ENCODE measurements at regions not wholly inside any gene's neighbourhood (a gene's known extent, or its start where the extent isn't known, plus 50 kb on each side); places are given as distances from the start of the nearest gene placed in this dataset.

DNA sequence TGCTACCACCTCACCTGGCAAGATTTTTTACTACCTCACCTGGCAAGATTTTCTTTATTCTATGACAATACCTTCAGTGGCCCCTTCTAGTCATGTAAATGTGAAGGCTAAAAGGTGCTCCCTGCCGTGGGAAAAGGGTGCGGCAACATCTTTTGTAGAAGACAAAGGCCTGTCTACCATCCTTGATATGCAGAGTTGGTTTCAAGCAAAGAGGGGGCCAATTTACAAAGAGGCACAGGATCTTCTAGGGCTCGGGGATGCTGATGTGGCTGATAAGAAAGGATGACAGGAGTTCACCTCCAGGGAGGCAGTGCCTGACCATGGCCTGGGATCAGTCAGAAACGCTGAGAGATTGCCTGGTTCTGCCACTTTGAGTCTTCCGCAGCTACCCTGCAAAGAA is 165.4 kb upstream of the SLC1A4 start:
- H3K4me2 ChIP-seq (ENCODE audit: low read length): no peak overlapping the region
- H3K4me1 ChIP-seq: no peaks in the 10 kb centered on the region
- H3K9ac ChIP-seq: no peak overlapping the region
- H3K79me2 ChIP-seq: no peaks in the 10 kb centered on the region
- H3K27me3 ChIP-seq (ENCODE audit: control insufficient read depth, insufficient read depth, low read length): no peaks in the 10 kb centered on the region
- H3K36me3 ChIP-seq (ENCODE audit: control insufficient read depth, insufficient read depth, low read length): no peaks in the 10 kb centered on the region
- TF ChIP-seq, protein P1, sequence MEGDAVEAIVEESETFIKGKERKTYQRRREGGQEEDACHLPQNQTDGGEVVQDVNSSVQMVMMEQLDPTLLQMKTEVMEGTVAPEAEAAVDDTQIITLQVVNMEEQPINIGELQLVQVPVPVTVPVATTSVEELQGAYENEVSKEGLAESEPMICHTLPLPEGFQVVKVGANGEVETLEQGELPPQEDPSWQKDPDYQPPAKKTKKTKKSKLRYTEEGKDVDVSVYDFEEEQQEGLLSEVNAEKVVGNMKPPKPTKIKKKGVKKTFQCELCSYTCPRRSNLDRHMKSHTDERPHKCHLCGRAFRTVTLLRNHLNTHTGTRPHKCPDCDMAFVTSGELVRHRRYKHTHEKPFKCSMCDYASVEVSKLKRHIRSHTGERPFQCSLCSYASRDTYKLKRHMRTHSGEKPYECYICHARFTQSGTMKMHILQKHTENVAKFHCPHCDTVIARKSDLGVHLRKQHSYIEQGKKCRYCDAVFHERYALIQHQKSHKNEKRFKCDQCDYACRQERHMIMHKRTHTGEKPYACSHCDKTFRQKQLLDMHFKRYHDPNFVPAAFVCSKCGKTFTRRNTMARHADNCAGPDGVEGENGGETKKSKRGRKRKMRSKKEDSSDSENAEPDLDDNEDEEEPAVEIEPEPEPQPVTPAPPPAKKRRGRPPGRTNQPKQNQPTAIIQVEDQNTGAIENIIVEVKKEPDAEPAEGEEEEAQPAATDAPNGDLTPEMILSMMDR (IDR thresholded peaks at IDR 0.05): no peak
- H2AFZ ChIP-seq: no peak overlapping the region
- no peak overlapping the region for H3K4me3 ChIP-seq (ENCODE audit: low read depth, low read length)
- no peak overlapping the region for H3K27ac ChIP-seq
- H3K9me3 ChIP-seq (ENCODE audit: control insufficient read depth, low read length): no peaks in the 10 kb centered on the region

DNA sequence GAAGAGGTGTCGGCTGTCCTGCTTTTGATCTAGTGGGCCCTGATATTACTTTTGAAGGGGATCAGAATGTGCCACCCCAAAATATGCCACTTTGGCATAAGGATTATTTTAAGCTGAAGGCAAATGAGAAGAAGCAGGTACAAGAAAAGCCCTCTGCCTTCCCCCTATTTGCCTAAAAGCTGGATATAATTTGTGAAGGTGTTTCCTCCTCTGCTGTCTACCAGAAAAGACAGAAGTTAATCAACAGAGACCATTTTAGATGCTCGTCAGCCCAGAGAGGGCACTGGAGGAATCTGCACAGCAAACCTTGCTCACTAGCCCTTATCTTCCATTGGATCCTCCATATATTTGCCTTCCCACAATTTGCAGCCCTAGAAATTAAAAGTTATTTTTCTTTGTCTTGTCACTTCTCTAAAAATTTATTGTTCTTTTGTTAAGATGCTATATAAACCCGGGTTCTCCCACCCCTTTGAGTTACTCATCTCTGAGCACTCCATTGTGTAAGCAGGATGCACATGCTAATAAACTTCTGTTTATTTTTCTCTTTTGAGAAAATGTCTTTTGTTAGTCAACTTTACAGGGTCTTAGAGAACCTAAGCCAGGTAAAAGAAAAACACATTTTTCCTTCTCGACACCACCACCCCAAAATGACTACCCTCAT is 163.2 kb upstream of the SLC1A4 start:
- Histone ChIP-seq H3K79me2 (no peaks in the 10 kb centered on the region), H3K9me3 (ENCODE audit: control insufficient read depth, low read length) (no peaks in the 10 kb centered on the region), H2AFZ (no peak overlapping the region), H3K36me3 (ENCODE audit: control insufficient read depth, insufficient read depth, low read length) (no peaks in the 10 kb centered on the region), H3K4me2 (ENCODE audit: low read length) (no peak overlapping the region), H3K9ac (no peak overlapping the region), H3K27me3 (ENCODE audit: control insufficient read depth, insufficient read depth, low read length) (no peaks in the 10 kb centered on the region), H3K4me3 (ENCODE audit: low read depth, low read length) (no peak overlapping the region), H3K4me1 (no peaks in the 10 kb centered on the region), H3K27ac (no peak overlapping the region)
- TF ChIP-seq, protein P1 (IDR thresholded peaks at IDR 0.05): no peak

GRCh38 chr2:64826703-64827102 is 162.5 kb upstream of the SLC1A4 start:
- no peak overlapping the region for H2AFZ ChIP-seq
- H3K27me3 ChIP-seq (ENCODE audit: control insufficient read depth, insufficient read depth, low read length): no peaks in the 10 kb centered on the region
- no peak overlapping the region for H3K27ac ChIP-seq
- no peaks in the 10 kb centered on the region for H3K9me3 ChIP-seq (ENCODE audit: control insufficient read depth, low read length)
- peaks cover 2% of the 10 kb centered on the region for H3K4me1 ChIP-seq
- no peak overlapping the region for H3K4me3 ChIP-seq (ENCODE audit: low read depth, low read length)
- TF ChIP-seq, protein P1 (IDR thresholded peaks at IDR 0.05): no peak
- no peak overlapping the region for H3K4me2 ChIP-seq (ENCODE audit: low read length)
- H3K36me3 ChIP-seq (ENCODE audit: control insufficient read depth, insufficient read depth, low read length): no peaks in the 10 kb centered on the region
- no peaks in the 10 kb centered on the region for H3K79me2 ChIP-seq
- no peak overlapping the region for H3K9ac ChIP-seq

- H3K36me3 ChIP-seq (ENCODE audit: control insufficient read depth, insufficient read depth, low read length): no peaks in the 10 kb centered on the region
Measured at GRCh38 chr2:64828261-64828660, 160.9 kb upstream of the SLC1A4 start.

More at GRCh38 chr2:64828261-64828660, 160.9 kb upstream of the SLC1A4 start:
- Histone ChIP-seq H3K79me2 (no peaks in the 10 kb centered on the region), H2AFZ (no peak overlapping the region), H3K27ac (no peak overlapping the region), H3K27me3 (ENCODE audit: control insufficient read depth, insufficient read depth, low read length) (no peaks in the 10 kb centered on the region), H3K4me2 (ENCODE audit: low read length) (no peak overlapping the region), H3K4me3 (ENCODE audit: low read depth, low read length) (no peak overlapping the region), H3K9ac (no peak overlapping the region), H3K4me1 (peaks cover 3% of the 10 kb centered on the region), H3K9me3 (ENCODE audit: control insufficient read depth, low read length) (no peaks in the 10 kb centered on the region)
- TF ChIP-seq, protein P1 (IDR thresholded peaks at IDR 0.05): no peak
